ENCODE measurements at regions not wholly inside any gene's neighbourhood (a gene's known extent, or its start where the extent isn't known, plus 50 kb on each side); places are given as distances from the start of the nearest gene placed in this dataset.

GRCh38 chr2:67057123-67057522 is 340.0 kb upstream of the ETAA1 start:
- Histone ChIP-seq H3K9me3 (ENCODE audit: insufficient read depth, low read depth) (no peaks in the 10 kb centered on the region), H3K9me2 (ENCODE audit: insufficient read depth) (no peaks in the 10 kb centered on the region), H2AFZ (no peak overlapping the region), H3K4me1 (replicated peaks; ENCODE audit: insufficient read depth) (0 out of 2 replicates have a peak, but pooled peaks cover 10% of the 10 kb centered on the region), H3K79me2 (ENCODE audit: low read depth) (no peaks in the 10 kb centered on the region), H3K27ac (no peak overlapping the region), H4K20me1 (ENCODE audit: insufficient read depth) (no peaks in the 10 kb centered on the region), H3K4me2 (no peak overlapping the region), H3K36me3 (ENCODE audit: low read depth) (no peaks in the 10 kb centered on the region), H3K4me3 (no peak overlapping the region), H3F3A (ENCODE audit: insufficient read depth, low read depth) (no peaks in the 10 kb centered on the region), H3K27me3 (ENCODE audit: insufficient read depth, low read depth) (no peaks in the 10 kb centered on the region)
- BruUV-seq (replicated peaks) = no TSS peak
- DNase-seq = no peak
- intact Hi-C loops (cut with micrococcal nuclease; ENCODE audit: unreplicated experiment) = no loop called here
- ChIA-PET CTCF (no interaction called here), POLR2A (ENCODE audit: unreplicated experiment) (no interaction called here)
- TF ChIP-seq CTCF (conservative IDR thresholded peaks at IDR 0.05) = no peak
- no peak for TF ChIP-seq EZH2 (IDR thresholded peaks at IDR 0.05; ENCODE audit: low read depth)

- H3K9me3 ChIP-seq (ENCODE audit: insufficient read depth, low read depth) = no peaks in the 10 kb centered on the region
- POLR2A ChIA-PET (ENCODE audit: unreplicated experiment) = no interaction called here
Measured at GRCh38 chr2:67057901-67058703, 339.0 kb upstream of the ETAA1 start.

GRCh38 chr2:67065046-67065445 is 332.1 kb upstream of the ETAA1 start:
- Histone ChIP-seq H3K27me3 (ENCODE audit: insufficient read depth, low read depth) (no peaks in the 10 kb centered on the region), H4K20me1 (ENCODE audit: insufficient read depth) (no peaks in the 10 kb centered on the region), H3K27ac (no peak overlapping the region), H3F3A (ENCODE audit: insufficient read depth, low read depth) (no peaks in the 10 kb centered on the region), H3K9me2 (ENCODE audit: insufficient read depth) (no peaks in the 10 kb centered on the region), H3K9me3 (ENCODE audit: insufficient read depth, low read depth) (no peaks in the 10 kb centered on the region), H3K4me2 (no peak overlapping the region), H3K36me3 (ENCODE audit: low read depth) (no peaks in the 10 kb centered on the region), H2AFZ (no peak overlapping the region), H3K4me3 (no peak overlapping the region), H3K4me1 (replicated peaks; ENCODE audit: insufficient read depth) (no peaks in the 10 kb centered on the region), H3K79me2 (ENCODE audit: low read depth) (no peaks in the 10 kb centered on the region)
- BruUV-seq (replicated peaks) = no TSS peak
- DNase-seq = no peak
- TF ChIP-seq CTCF (conservative IDR thresholded peaks at IDR 0.05) (no peak), EZH2 (IDR thresholded peaks at IDR 0.05; ENCODE audit: low read depth) (no peak)
- CTCF ChIA-PET = no interaction called here
- intact Hi-C loops (cut with micrococcal nuclease; ENCODE audit: unreplicated experiment) = no loop called here
- POLR2A ChIA-PET (ENCODE audit: unreplicated experiment) = no interaction called here

More at GRCh38 chr2:67057901-67058703, 339.0 kb upstream of the ETAA1 start:
- Histone ChIP-seq H3K79me2 (ENCODE audit: low read depth) (no peaks in the 10 kb centered on the region), H3K27me3 (ENCODE audit: insufficient read depth, low read depth) (no peaks in the 10 kb centered on the region), H2AFZ (no peak overlapping the region), H3K4me3 (no peak overlapping the region), H3K27ac (no peak overlapping the region), H3K9me2 (ENCODE audit: insufficient read depth) (no peaks in the 10 kb centered on the region), H3K4me1 (replicated peaks; ENCODE audit: insufficient read depth) (0 out of 2 replicates have a peak, but pooled peaks cover 10% of the 10 kb centered on the region), H3F3A (ENCODE audit: insufficient read depth, low read depth) (no peaks in the 10 kb centered on the region), H3K36me3 (ENCODE audit: low read depth) (no peaks in the 10 kb centered on the region), H4K20me1 (ENCODE audit: insufficient read depth) (no peaks in the 10 kb centered on the region), H3K4me2 (no peak overlapping the region)
- TF ChIP-seq CTCF (conservative IDR thresholded peaks at IDR 0.05) (no peak), EZH2 (IDR thresholded peaks at IDR 0.05; ENCODE audit: low read depth) (no peak)
- intact Hi-C loops (cut with micrococcal nuclease; ENCODE audit: unreplicated experiment) = no loop called here
- no TSS peak for BruUV-seq (replicated peaks)
- CTCF ChIA-PET = no interaction called here
- peak in 1 of 2 experiments; percentile 54 for DNase-seq
